HepG2 (cell line): ENCODE measurements at regions not wholly inside any gene's neighbourhood (a gene's known extent, or its start where the extent isn't known, plus 50 kb on each side); places are given as distances from the start of the nearest gene placed in this dataset.
"Not testable (repeated sequence)": the region's sequence is repeated elsewhere in the genome, so short reads cannot be mapped to it uniquely, and the experiment has no call there.

ENCODE experiments used
- ATAC-seq: fragments of 200-7000 bp; cut with Tn5 transposase; 3 replicates; pipeline ENCODE4 v1.9.1; 2020; ENCODE audit warnings: mild to moderate bottlenecking, moderate library complexity
- BruUV-seq: library from RNA; stranded (reverse); fragments of 400-500 nt; replicated peaks from 2 replicates; lab custom pipeline; 2021; lab: Mats Ljungman, UMichigan
- CTCF ChIA-PET: fragments of 300-600 bp; formaldehyde crosslinking; extraction: SDS; loops from one replicate; lab custom pipeline; 2021; ENCODE audit warnings: low total read pairs, inconsistent platforms, low intra/inter-chr PET ratio; lab: Yijun Ruan, JAX
- POLR2A ChIA-PET: fragments of 350-600 bp; sonication (Branson Sonifier 250); formaldehyde crosslinking; loops from one replicate; lab custom pipeline; 2020; ENCODE audit warnings: antibody characterized with exemption, inconsistent platforms; lab: Yijun Ruan, JAX
- DNase-seq: peaks from one replicate; pipeline ENCODE4 v3.0.0-alpha.2; 2015; ENCODE audit warnings: low spot score
- FAIRE-seq: peaks from 3 replicates; lab custom pipeline; 2011; peaks lifted over from hg19 to GRCh38; lab: Jason Lieb, UNC
- H2AFZ ChIP-seq: one replicate; pipeline ENCODE4 v1.6.1; 2011; ENCODE audit warnings: low read length, inconsistent platforms
- H3K27ac ChIP-seq: fragments of 300-600 bp; 3 replicates; pipeline ENCODE4 v1.8.0; 2011; ENCODE audit warnings: mixed run types, mild to moderate bottlenecking, mixed read lengths, low read length, inconsistent platforms; ENCODE audit not compliant: insufficient read depth; ENCODE audit errors: extremely low read length
- H3K27me3 ChIP-seq, 2 experiments: fragments of 200-600 bp in 1 of 2; 2 replicates in 1 of 2; 3 replicates in 1 of 2; pipeline versions ENCODE4 v1.6.0 to v1.8.0; 2011; ENCODE audit warnings: low read length in 2 of 2, mild to moderate bottlenecking in 2 of 2, moderate library complexity in 2 of 2, inconsistent platforms in 1 of 2; ENCODE audit not compliant: insufficient read depth in 2 of 2, control insufficient read depth in 1 of 2
- H3K36me3 ChIP-seq, 2 experiments: fragments of 200-600 bp in 1 of 2; replicated peaks in 1 of 2; 2 replicates in 1 of 2; 3 replicates in 1 of 2; pipeline versions ENCODE4 v1.5.1 to v1.8.0; 2011; ENCODE audit warnings: low read length in 2 of 2, inconsistent platforms in 1 of 2; ENCODE audit not compliant: insufficient read depth in 2 of 2, control insufficient read depth in 1 of 2
- H3K4me1 ChIP-seq: 2 replicates; pipeline ENCODE4 v1.5.1; 2012; ENCODE audit warnings: low read length, inconsistent platforms; ENCODE audit not compliant: insufficient read depth
- H3K4me2 ChIP-seq: 2 replicates; pipeline ENCODE4 v1.6.0; 2011; ENCODE audit warnings: low read depth, low read length, inconsistent platforms
- H3K4me3 ChIP-seq, 3 experiments: fragments of 200-600 bp in 1 of 3; sonication (generic), shearing (Covaris generic) in 1 of 3; replicated peaks in 1 of 3; 2 replicates each; pipeline ENCODE4 v1.5.1; 2011 to 2016; ENCODE audit warnings: low read length in 3 of 3, inconsistent platforms in 2 of 3, low read depth in 2 of 3, mild to moderate bottlenecking in 2 of 3, control low read depth in 1 of 3, mixed read lengths in 1 of 3; ENCODE audit not compliant: insufficient read depth in 1 of 3
- H3K79me2 ChIP-seq: one replicate; pipeline ENCODE4 v1.6.1; 2011; ENCODE audit warnings: low read length, inconsistent platforms; ENCODE audit not compliant: insufficient read depth
- H3K9ac ChIP-seq: 2 replicates; pipeline ENCODE4 v1.6.0; 2011; ENCODE audit warnings: mild to moderate bottlenecking, low read depth, low read length, inconsistent platforms; ENCODE audit not compliant: insufficient read depth
- H3K9me3 ChIP-seq: 2 replicates; pipeline ENCODE4 v1.5.1; 2012; ENCODE audit warnings: mild to moderate bottlenecking, low read length
- H4K20me1 ChIP-seq: 2 replicates; pipeline ENCODE4 v1.6.0; 2011; ENCODE audit warnings: inconsistent platforms, mild to moderate bottlenecking, low read length, moderate library complexity; ENCODE audit not compliant: insufficient read depth
- FOXK2 ChIP-seq: fragments of 450-650 bp; IDR thresholded peaks from 2 replicates; pipeline ENCODE4 v1.6.1; 2016
- ZNF207 ChIP-seq: fragments of 450-650 bp; IDR thresholded peaks from 2 replicates; pipeline ENCODE4 v1.6.1; 2016; ENCODE audit warnings: antibody characterized with exemption, borderline replicate concordance
- WGBS: methylation state at CpG from one replicate; pipeline ENCODE4 v1.1.6; 2017; ENCODE audit warnings: low lambda C conversion rate; 5-methylcytosine and 5-hydroxymethylcytosine counted together
- in situ Hi-C: cut with HindIII; loops from 2 replicates; pipeline ENCODE4 v1.10.0; 2017; ENCODE audit warnings: low pct_unique_long_range_greater_than_20kb; ENCODE audit not compliant: extremely low pct_ligation_motif_present
- intact Hi-C: fragments of 100-400 bp; cut with micrococcal nuclease; formaldehyde crosslinking; loops from one replicate; pipeline ENCODE4 v1.10.0; 2022; ENCODE audit not compliant: unreplicated experiment

DNA sequence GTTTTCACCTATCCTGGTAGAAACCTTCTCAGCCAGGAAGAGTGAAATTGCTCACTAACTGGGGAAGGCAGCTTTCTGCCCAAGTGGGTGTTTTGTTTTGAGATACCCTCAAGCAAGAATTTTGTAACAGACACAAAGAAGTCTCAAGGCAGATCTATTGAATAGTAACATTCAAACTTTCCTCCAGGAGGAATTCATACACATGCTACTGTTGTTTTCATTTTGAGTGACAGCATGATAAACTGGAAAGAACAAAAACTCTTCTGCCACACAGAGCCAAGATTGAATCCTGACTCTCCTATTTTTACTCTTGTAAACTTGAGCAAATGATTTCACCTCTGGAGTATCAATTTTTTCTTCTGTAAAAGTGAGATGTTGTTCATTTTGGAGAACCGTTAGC is 54.8 kb upstream of the MBNL1 start:
- Histone ChIP-seq H3K4me1 (no peaks in the 10 kb centered on the region), H2AFZ (no peak overlapping the region), H3K27ac (no peak overlapping the region), H4K20me1 (no peaks in the 10 kb centered on the region), H3K36me3 (no peaks in the 10 kb centered on the region), H3K79me2 (no peaks in the 10 kb centered on the region), H3K9ac (no peak overlapping the region), H3K27me3 (peaks cover 0 to 12% of the 10 kb centered on the region in 2 experiments; a peak in 1 of 5 replicates), H3K9me3 (no peaks in the 10 kb centered on the region), H3K4me2 (no peak overlapping the region), H3K4me3 (no peak overlapping the region)
- ATAC-seq, result no peak
- WGBS, result 3% methylated on average over 1 of the region's 1 CpG
- no peak for TF ChIP-seq FOXK2
- TF ChIP-seq ZNF207, result no peak
- POLR2A ChIA-PET, result no interaction called here
- in situ Hi-C loops, result no loop called here
- intact Hi-C loops, result no loop called here
- BruUV-seq, result no TSS peak
- FAIRE-seq, result no peak
- DNase-seq, result no peak
- CTCF ChIA-PET, result no interaction called here

DNA sequence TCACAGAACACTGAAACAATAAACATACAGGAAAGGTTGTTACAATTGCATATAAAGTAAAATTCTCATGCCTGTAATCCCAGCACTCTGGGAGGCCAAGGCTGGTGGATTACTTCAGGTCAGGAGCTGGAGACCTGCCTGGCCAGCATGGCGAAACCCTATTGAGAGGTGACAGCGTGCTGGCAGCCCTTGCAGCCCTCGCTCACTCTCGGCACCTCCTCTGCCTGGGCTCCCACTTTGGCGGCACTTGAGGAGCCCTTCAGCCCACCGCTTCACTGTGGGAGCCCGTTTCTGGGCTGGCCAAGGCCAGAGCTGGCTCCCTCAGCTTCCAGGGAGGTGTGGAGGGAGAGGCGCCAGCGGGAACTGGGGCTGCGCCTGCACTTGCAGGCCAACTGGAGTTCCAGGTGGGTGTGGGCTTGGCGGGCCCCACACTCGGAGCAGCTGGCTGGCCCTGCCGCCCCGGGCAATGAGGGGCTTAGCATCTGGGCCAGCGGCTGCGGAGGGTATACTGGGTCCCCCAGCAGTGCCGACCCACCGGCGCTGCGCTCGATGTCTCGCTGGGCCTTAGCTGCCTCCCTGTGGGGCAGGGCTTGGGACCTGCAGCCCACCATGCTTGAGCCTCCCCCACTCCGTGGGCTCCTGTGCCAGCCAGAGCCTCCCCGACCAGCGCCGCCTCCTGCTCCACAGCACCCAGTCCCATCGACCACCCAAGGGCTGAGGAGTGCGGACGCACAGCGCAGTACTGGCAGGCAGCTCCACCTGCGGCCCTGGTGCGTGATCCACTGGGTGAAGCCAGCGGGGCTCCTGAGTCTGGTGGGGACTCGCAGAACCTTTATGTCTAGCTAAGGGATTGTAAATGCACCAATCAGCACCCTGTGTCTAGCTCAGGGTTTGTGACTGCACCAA is 51.5 kb upstream of the MBNL1 start:
- intact Hi-C loops, H3K4me2 ChIP-seq, BruUV-seq, H2AFZ ChIP-seq, H3K27me3 ChIP-seq, H3K4me3 ChIP-seq, H3K9ac ChIP-seq, CTCF ChIA-PET, ATAC-seq, POLR2A ChIA-PET, in situ Hi-C loops, H3K4me1 ChIP-seq, FAIRE-seq, H4K20me1 ChIP-seq, H3K36me3 ChIP-seq, DNase-seq, H3K9me3 ChIP-seq, H3K27ac ChIP-seq, H3K79me2 ChIP-seq: not testable (repeated sequence)
- 78% methylated on average over 5 of the region's 34 CpGs for WGBS
